GM23248 (cell line): ENCODE measurements at regions not wholly inside any gene's neighbourhood (a gene's known extent, or its start where the extent isn't known, plus 50 kb on each side); places are given as distances from the start of the nearest gene placed in this dataset.

ENCODE experiments used
- DNase-seq: peaks from one replicate; pipeline ENCODE4 v3.0.0-alpha.2; 2015
- H2AFZ ChIP-seq: fragments of 200-600 bp; sonication (generic); 2 replicates; pipeline ENCODE4 v1.6.1; 2016; ENCODE audit warnings: antibody characterized with exemption
- H3F3A ChIP-seq: fragments of 200-600 bp; sonication (generic); 2 replicates; pipeline ENCODE4 v1.6.1; 2016; ENCODE audit warnings: mild to moderate bottlenecking, antibody characterized with exemption, mixed run types; ENCODE audit not compliant: insufficient read depth
- H3K27ac ChIP-seq: fragments of 200-600 bp; sonication (generic); 2 replicates; pipeline ENCODE4 v1.5.1; 2016; ENCODE audit warnings: mild to moderate bottlenecking
- H3K27me3 ChIP-seq: fragments of 200-600 bp; sonication (generic); replicated peaks from 2 replicates; pipeline ENCODE4 v1.6.1; 2016; ENCODE audit warnings: mild to moderate bottlenecking; ENCODE audit not compliant: insufficient read depth
- H3K36me3 ChIP-seq: fragments of 200-600 bp; sonication (generic); 2 replicates; pipeline ENCODE4 v1.6.1; 2016; ENCODE audit warnings: low read depth, mild to moderate bottlenecking
- H3K4me1 ChIP-seq: fragments of 200-600 bp; sonication (generic); 2 replicates; pipeline ENCODE4 v1.6.1; 2016; ENCODE audit warnings: mild to moderate bottlenecking; ENCODE audit not compliant: insufficient read depth
- H3K4me2 ChIP-seq: fragments of 200-600 bp; sonication (generic); one replicate; pipeline ENCODE4 v1.6.1; 2016; ENCODE audit warnings: mild to moderate bottlenecking; ENCODE audit not compliant: unreplicated experiment
- H3K4me3 ChIP-seq: fragments of 200-600 bp; sonication (generic); 2 replicates; pipeline ENCODE4 v1.5.1; 2016; ENCODE audit warnings: mild to moderate bottlenecking
- H3K79me2 ChIP-seq: fragments of 200-600 bp; sonication (generic); 2 replicates; pipeline ENCODE4 v1.6.1; 2016; ENCODE audit warnings: mild to moderate bottlenecking; ENCODE audit not compliant: insufficient read depth
- H3K9ac ChIP-seq: fragments of 200-600 bp; sonication (generic); 2 replicates; pipeline ENCODE4 v1.6.1; 2016; ENCODE audit warnings: mild to moderate bottlenecking
- H3K9me2 ChIP-seq: fragments of 200-600 bp; sonication (generic); 2 replicates; pipeline ENCODE4 v1.6.1; 2016; ENCODE audit warnings: mixed run types, mild to moderate bottlenecking, moderate library complexity; ENCODE audit not compliant: insufficient read depth
- H3K9me3 ChIP-seq: fragments of 200-600 bp; sonication (generic); one replicate; pipeline ENCODE4 v1.6.1; 2017; ENCODE audit warnings: low read depth
- H4K20me1 ChIP-seq: fragments of 200-600 bp; sonication (generic); 2 replicates; pipeline ENCODE4 v1.6.0; 2016; ENCODE audit not compliant: insufficient read depth
- EZH2 ChIP-seq: fragments of 200-600 bp; sonication (generic); IDR thresholded peaks from 2 replicates; pipeline ENCODE4 v1.6.1; 2018; ENCODE audit warnings: antibody characterized with exemption, mild to moderate bottlenecking; ENCODE audit not compliant: insufficient read depth, poor library complexity, severe bottlenecking
- EZH2phosphoT487 ChIP-seq: fragments of 200-600 bp; sonication (generic); IDR thresholded peaks from 2 replicates; pipeline ENCODE4 v1.6.1; 2018; ENCODE audit warnings: antibody characterized with exemption, moderate library complexity, mild to moderate bottlenecking, low read depth; ENCODE audit not compliant: insufficient read depth
- WGBS, 2 experiments: methylation state at CpG; one replicate each; pipeline ENCODE4 v1.1.6; 2015 to 2017; ENCODE audit warnings: low lambda C conversion rate in 2 of 2, low coverage in 1 of 2; ENCODE audit errors: missing lambda C conversion rate in 2 of 2; 5-methylcytosine and 5-hydroxymethylcytosine counted together
- in situ Hi-C: fragments of 300-500 bp; cut with MboI; formaldehyde crosslinking; loops from 2 replicates; pipeline ENCODE4 v1.15.0; 2020

- Histone ChIP-seq H3K4me3 (no peak overlapping the region), H3K9ac (no peak overlapping the region), H3K4me1 (no peaks in the 10 kb centered on the region), H3K36me3 (no peaks in the 10 kb centered on the region), H4K20me1 (no peaks in the 10 kb centered on the region), H2AFZ (no peak overlapping the region), H3K27me3 (no peaks in the 10 kb centered on the region), H3F3A (no peaks in the 10 kb centered on the region), H3K79me2 (no peaks in the 10 kb centered on the region), H3K9me3 (no peaks in the 10 kb centered on the region), H3K9me2 (no peaks in the 10 kb centered on the region), H3K4me2 (no peak overlapping the region), H3K27ac (no peak overlapping the region)
- 25 to 32% methylated on average over 3 of the region's 3 CpGs for WGBS, 2 experiments
- no peak for DNase-seq
- TF ChIP-seq EZH2phosphoT487 (no peak), EZH2 (no peak)
- in situ Hi-C loops: no loop called here
Observed at GRCh38 chr16:52254746-52255145, 292.2 kb downstream of the TOX3 start.

- in situ Hi-C loops: no loop called here
- no peak for TF ChIP-seq EZH2
- TF ChIP-seq EZH2phosphoT487: no peak
- H3K4me3 ChIP-seq: no peak overlapping the region
- no peaks in the 10 kb centered on the region for H3K4me1 ChIP-seq
- no peak overlapping the region for H3K9ac ChIP-seq
- no peaks in the 10 kb centered on the region for H3K36me3 ChIP-seq
- H4K20me1 ChIP-seq: no peaks in the 10 kb centered on the region
- H3K27me3 ChIP-seq: no peaks in the 10 kb centered on the region
- no peak overlapping the region for H2AFZ ChIP-seq
- H3K27ac ChIP-seq: no peak overlapping the region
- DNase-seq: no peak
- H3K9me3 ChIP-seq: no peaks in the 10 kb centered on the region
- no peaks in the 10 kb centered on the region for H3F3A ChIP-seq
- whole genome bisulfite sequencing, 2 experiments: 35 to 36% methylated on average over 2 of the region's 2 CpGs
- H3K4me2 ChIP-seq: no peak overlapping the region
- H3K9me2 ChIP-seq: no peaks in the 10 kb centered on the region
- H3K79me2 ChIP-seq: no peaks in the 10 kb centered on the region
Observed at GRCh38 chr16:52252680-52253079, 294.3 kb downstream of the TOX3 start.

- Histone ChIP-seq H3K9me3 (no peaks in the 10 kb centered on the region), H3K36me3 (no peaks in the 10 kb centered on the region), H3K79me2 (no peaks in the 10 kb centered on the region), H3K27me3 (no peaks in the 10 kb centered on the region), H3K4me2 (no peak overlapping the region), H3K4me1 (no peaks in the 10 kb centered on the region), H3K9ac (no peak overlapping the region), H2AFZ (no peak overlapping the region), H3K4me3 (no peak overlapping the region), H4K20me1 (no peaks in the 10 kb centered on the region), H3F3A (no peaks in the 10 kb centered on the region), H3K27ac (no peak overlapping the region), H3K9me2 (no peaks in the 10 kb centered on the region)
- TF ChIP-seq EZH2 (no peak), EZH2phosphoT487 (no peak)
- in situ Hi-C loops: no loop called here
- DNase-seq: peak; percentile 22
- WGBS, 2 experiments: 6 to 8% methylated on average over 4 of the region's 4 CpGs
Observed at GRCh38 chr16:52251495-52251894, 295.4 kb downstream of the TOX3 start.

- TF ChIP-seq EZH2phosphoT487 (no peak), EZH2 (no peak)
- Histone ChIP-seq H3K9me2 (no peaks in the 10 kb centered on the region), H4K20me1 (no peaks in the 10 kb centered on the region), H3K27ac (no peak overlapping the region), H3K4me2 (no peak overlapping the region), H3F3A (no peaks in the 10 kb centered on the region), H3K79me2 (no peaks in the 10 kb centered on the region), H3K4me1 (no peaks in the 10 kb centered on the region), H3K4me3 (no peak overlapping the region), H3K9me3 (no peaks in the 10 kb centered on the region), H3K36me3 (no peaks in the 10 kb centered on the region), H3K9ac (no peak overlapping the region), H2AFZ (no peak overlapping the region), H3K27me3 (no peaks in the 10 kb centered on the region)
- in situ Hi-C loops: no loop called here
- DNase-seq: no peak
- 41 to 43% methylated on average over 3 of the region's 3 CpGs for WGBS, 2 experiments
Observed at GRCh38 chr16:52247737-52248136, 299.2 kb downstream of the TOX3 start.

- Histone ChIP-seq H4K20me1 (no peaks in the 10 kb centered on the region), H3K9me3 (no peaks in the 10 kb centered on the region), H3K4me3 (no peak overlapping the region), H3K27ac (no peak overlapping the region), H3K79me2 (no peaks in the 10 kb centered on the region), H3K36me3 (no peaks in the 10 kb centered on the region), H3F3A (no peaks in the 10 kb centered on the region), H3K9me2 (no peaks in the 10 kb centered on the region), H3K4me2 (no peak overlapping the region), H3K4me1 (no peaks in the 10 kb centered on the region), H3K9ac (no peak overlapping the region), H2AFZ (no peak overlapping the region), H3K27me3 (no peaks in the 10 kb centered on the region)
- TF ChIP-seq EZH2phosphoT487: no peak
- no peak for TF ChIP-seq EZH2
- in situ Hi-C loops: no loop called here
- 37 to 39% methylated on average over 2 of the region's 2 CpGs for WGBS, 2 experiments
- DNase-seq: no peak
Observed at GRCh38 chr16:52238710-52239109, 308.2 kb downstream of the TOX3 start.
